GM10847 (cell line): ENCODE measurements at regions not wholly inside any gene's neighbourhood (a gene's known extent, or its start where the extent isn't known, plus 50 kb on each side); places are given as distances from the start of the nearest gene placed in this dataset.

Experiments
- POLR2A ChIP-seq: IDR thresholded peaks from 2 replicates; pipeline ENCODE4 v1.6.1; 2011; ENCODE audit not compliant: insufficient read length; ENCODE audit errors: extremely low read depth

DNA sequence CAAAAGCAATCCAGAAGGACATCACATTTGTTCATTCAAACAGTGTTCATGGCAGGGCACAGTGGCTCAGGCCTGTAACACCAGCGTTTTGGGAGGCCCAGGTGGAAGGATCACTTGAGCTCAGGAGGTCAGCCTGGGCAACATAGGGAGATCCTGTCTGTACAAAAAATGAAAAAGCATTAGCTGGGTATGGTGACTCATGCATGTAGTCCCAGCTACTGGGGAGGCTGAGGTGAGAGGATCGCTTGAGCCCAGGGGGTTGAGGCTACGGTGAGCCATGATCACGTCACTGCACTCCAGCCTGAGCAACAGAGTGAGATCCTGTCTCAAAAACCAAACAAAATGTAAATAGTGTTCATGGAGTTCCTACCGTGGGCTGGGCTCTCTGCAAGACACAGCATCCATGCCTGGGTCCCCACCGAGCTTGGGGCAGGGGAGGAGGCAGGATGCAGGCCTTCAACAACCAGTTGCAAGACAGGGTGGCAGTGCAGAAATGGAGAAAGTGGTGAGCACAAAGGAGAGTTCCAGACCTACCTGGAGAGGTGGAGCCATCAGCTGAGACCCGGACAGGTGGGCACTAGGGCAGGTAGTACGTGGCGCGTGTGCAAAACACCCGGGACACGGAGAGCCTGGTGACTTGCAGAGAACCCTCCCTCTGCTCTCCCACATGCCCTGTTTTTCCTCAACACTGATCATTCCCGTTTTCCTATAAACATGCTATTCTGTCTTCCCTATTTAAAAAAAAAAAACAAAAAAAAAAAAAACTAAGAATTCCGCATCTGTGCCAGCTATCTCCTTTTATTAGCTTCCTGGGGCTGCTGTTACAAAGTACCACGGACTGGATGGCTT lies 138.9 kb downstream of the TOMM20 start:
- no peak for TF ChIP-seq POLR2A

DNA sequence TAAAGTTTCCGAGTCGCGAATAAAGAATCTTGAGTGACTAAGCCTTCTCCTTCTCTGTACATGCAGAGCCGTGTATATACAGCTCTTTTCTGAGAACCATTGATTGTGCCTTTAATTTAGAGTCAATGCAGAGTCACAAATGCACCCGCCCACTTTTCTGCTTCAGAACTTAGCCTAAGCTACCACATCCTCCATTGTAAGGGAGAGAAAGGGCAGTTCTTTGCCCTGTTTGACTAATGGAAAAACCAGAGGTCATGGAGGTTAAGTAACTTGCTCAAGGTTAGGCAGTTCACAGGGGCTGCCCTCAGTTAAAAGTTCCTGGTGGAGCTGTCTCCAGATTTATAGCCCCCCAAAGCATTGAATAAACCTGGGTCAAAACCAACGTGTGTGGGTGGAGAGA lies 139.6 kb downstream of the TOMM20 start:
- no peak for TF ChIP-seq POLR2A

DNA sequence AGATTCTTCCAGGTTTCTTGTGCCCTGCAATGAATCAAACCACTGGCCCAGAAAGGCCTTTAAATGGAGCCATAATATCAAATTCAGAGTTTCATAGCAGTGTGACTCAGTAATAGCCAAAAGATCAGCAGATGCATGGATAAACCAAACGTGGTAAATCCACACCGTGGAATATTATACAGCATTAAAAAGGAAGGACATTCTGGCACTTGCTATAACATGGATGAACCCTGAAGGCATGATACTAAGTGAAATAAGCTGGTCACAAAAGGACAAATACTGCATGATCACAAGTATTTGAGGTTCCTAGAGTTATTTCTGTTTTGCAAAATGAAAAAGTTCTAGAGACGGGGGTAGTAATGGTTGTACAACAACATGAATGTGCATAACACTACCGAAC lies 140.1 kb downstream of the TOMM20 start:
- TF ChIP-seq POLR2A: no peak

DNA sequence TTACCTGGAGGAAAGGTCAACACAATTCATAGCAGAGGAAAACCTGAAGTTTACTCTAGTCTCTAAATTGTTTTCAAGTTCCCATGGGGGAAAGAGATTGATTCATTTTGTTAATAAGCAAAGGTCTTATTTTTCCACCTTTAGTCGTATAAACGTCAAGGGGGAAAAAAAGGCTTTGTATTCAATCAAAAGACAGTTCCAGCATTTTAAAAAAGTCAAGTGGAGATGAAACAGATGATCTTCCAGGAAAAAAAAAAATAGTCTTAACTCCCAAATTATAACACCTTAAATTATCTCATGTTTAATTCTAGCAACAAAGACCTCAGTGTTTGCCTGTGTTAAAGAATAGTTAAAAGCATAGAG lies 140.5 kb downstream of the TOMM20 start:
- no peak for TF ChIP-seq POLR2A

DNA sequence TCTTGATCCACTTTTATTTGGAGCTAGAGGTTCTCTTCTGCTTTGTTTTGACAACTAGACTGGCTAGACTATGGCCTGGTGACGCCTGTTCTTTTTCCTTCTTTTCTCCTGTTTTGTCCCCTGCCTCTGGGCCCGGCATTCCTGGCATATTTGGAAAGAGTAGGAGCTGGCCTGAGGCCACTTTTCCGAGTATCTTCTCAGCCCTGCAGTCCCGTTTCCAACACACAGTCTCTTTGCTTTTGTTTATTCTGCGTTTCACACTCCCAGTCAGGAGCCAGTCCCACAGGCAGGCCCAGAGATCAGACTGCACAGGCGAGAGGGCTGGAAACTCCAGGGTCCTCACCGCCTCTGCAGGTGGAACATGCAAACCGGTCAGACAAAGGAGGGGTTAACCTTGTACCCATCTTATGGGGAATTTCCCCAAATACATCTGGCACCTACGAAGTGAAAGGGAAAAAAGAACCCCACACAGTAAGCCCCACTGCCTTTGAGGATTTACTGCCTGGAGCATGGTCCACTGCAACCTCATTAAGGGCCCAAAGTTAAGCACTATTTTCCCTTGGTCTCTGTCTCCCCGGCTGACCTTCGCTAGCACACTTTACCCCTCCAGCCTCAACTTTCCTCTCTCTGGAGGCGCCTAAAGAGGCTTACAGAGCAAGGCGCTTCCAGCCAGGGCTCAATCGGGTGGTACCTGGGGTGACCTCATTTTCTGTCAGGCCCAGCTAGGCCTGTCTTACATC lies 141.1 kb downstream of the TOMM20 start:
- no peak for TF ChIP-seq POLR2A

- TF ChIP-seq POLR2A: no peak
Measured at GRCh38 chr1:234986750-234987414, 141.8 kb downstream of the TOMM20 start.

DNA sequence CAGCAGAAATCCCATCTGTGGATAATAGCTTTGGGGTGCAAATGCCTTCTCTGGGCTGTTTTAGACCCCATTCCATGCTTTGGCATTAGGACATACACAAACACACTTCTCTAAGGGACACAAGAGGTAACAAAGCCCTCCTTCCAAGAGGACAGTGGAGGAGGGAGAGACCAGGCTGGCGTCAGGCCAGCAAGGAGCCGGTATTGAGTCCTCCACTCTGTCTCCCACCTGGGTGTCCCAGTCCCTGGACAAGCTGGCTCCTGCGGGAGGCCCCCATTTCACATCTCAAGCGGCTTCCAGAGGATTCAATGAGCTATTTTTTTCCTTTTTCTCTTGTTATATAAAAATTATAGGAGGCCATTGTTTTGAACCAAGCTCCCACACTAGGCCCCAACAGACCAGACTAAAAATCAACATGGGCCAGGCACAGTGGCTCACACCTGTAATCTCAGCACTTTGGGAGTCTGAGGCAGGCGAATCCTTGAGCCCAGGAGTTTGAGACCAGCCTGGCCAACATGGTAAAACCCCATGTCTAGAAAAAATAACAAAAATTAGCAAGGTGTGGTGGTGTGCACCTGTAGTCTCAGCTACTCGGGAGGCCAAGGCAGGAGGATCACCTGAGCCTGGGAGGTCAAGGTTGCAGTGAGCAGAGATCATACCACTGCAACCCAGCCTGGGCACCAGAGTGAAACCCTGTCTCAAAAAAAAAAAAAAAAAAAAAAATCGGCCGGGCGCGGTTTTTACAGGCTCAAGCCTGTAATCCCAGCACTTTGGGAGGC lies 142.9 kb downstream of the TOMM20 start:
- no peak for TF ChIP-seq POLR2A

- TF ChIP-seq POLR2A: no peak
Measured at GRCh38 chr1:234985007-234985370, 143.6 kb downstream of the TOMM20 start.

GRCh38 chr1:234983564-234984238 lies 144.9 kb downstream of the TOMM20 start:
- no peak for TF ChIP-seq POLR2A

- TF ChIP-seq POLR2A: no peak
Measured at GRCh38 chr1:234981758-234982157, 146.9 kb downstream of the TOMM20 start.

- TF ChIP-seq POLR2A: peak; percentile 9
Measured at GRCh38 chr1:234980645-234981396, 147.8 kb downstream of the TOMM20 start.

- TF ChIP-seq POLR2A: no peak
Measured at GRCh38 chr1:234980291-234980644, 148.4 kb downstream of the TOMM20 start.

DNA sequence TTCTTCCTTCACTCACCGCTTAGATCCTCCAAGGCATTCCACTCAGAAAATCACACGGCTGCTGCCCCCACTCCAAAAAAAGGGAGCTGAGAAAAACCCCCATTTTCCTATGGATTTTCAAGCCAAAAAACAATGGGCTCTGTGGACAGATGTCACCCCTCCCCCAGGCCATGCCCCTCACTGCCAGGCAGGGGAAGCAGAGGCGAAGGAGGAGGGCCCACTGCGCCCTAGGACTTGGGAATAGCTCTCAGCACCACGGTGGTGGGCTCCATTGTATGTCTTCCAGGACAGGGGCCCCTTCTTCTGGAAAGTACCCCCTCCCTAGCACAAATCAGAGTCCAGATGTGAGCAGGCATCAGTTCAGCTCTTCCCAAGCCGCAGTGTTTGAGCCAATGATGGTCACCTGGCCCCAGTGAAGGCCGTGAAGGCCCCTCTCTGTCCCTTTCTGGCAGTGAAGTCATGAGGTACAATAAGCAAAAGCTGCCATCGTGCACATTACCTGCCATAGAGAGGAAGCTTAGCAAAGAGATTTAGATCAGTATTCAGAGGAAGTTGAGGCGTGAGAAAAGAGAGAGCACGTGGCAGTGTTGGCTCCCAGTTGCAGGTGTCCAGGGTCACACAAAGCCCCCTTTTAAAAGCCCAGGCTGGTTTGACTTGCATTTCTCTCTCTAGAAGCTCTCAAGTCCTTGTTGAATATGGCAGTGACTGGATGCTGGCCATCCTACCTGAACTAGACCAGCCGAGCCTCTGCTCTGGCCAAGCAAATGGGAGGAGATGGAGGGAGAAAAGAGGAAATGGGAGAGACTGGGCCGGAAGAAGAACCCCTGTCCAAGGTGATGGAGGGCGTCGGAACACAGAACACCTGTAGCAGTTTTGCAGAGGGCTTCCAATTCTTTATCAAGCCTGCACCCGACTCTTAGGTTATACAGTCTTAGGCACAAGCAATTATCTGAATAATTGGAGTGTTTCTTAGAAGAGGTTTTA lies 149.0 kb downstream of the TOMM20 start:
- no peak for TF ChIP-seq POLR2A
